GF-D8 (cell line): ENCODE measurements at regions not wholly inside any gene's neighbourhood (a gene's known extent, or its start where the extent isn't known, plus 50 kb on each side); places are given as distances from the start of the nearest gene placed in this dataset.

Experiments used
- DNase-seq: peaks from one replicate; lab custom pipeline; 2025; lab: John Stamatoyannopoulos, UW

- DNase-seq, result no peak
These were observed 79.4 kb upstream of the CCDC112 start for GRCh38 chr5:115375893-115376292.

DNA sequence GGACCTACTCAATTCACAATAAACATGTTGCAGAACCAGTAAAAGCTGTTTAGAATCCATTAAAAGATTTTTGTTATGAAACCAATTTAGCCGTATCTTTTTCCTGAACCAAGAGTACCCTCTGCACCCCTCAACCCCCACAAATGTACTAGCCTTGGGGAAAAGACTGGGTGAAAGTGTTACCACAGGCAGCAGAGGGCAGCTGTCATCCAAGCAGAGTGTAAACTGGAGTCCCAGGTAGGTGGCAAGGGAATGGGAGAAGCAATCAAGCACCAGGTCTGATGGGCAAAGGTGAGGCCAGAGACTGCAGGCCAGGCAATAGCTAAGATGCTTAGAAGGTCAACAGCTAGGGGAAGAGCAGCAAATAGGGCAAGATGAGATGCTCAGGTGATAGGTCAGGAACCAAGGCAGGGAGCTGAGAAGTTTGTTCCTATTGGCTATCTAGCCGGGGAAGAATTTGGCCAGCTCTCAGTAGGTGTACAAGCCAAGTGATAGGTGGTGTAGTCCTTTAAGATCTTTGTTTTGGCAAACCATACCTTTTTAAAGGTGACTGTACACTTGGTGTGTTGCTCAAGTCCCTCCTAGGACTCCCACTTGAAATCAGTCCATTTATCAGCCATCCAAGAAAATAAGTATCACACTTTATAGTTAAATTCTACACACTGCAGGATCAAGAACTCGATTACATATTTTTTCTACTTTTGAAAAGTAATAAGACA is 77.8 kb upstream of the CCDC112 start:
- no peak for DNase-seq

GRCh38 chr5:115372146-115372545 is 75.7 kb upstream of the CCDC112 start:
- DNase-seq, result no peak

DNA sequence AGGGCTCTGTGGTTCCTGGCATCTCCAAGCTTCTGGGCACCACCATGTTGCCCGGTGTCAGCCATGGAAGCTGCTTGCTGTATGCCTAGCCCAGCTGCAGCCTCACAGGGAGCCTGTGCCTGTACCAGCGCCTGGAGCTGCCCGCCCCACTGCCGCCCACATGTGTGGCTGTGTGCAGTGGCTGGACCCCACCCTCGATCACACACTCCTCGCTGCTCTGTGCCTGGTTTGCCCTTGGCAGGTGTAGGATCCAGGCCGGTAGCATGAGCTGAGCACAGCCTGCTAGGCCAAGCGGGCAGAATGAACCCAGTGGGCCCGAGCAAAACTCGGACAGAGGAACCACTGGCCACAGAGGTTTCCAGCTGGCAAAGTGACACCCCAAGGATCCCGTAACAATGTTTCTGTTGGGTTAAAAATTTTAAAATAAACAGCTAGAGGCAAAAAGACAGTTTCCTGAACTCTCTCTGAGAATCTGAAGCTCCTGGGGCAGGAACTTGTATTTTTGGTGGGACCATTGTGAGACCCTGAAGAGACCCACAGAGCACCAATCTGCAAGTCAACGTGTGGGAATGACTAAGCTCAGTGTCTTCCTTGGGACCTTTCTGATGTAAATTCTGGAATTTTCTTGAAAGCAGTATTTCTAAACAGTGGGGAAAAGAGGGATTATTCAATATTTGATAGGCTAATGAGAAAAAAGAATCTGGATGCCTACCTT is 73.1 kb upstream of the CCDC112 start:
- DNase-seq, result no peak

GRCh38 chr5:115366223-115366622 is 69.8 kb upstream of the CCDC112 start:
- no peak for DNase-seq

GRCh38 chr5:115363879-115364278 is 67.4 kb upstream of the CCDC112 start:
- no peak for DNase-seq

DNA sequence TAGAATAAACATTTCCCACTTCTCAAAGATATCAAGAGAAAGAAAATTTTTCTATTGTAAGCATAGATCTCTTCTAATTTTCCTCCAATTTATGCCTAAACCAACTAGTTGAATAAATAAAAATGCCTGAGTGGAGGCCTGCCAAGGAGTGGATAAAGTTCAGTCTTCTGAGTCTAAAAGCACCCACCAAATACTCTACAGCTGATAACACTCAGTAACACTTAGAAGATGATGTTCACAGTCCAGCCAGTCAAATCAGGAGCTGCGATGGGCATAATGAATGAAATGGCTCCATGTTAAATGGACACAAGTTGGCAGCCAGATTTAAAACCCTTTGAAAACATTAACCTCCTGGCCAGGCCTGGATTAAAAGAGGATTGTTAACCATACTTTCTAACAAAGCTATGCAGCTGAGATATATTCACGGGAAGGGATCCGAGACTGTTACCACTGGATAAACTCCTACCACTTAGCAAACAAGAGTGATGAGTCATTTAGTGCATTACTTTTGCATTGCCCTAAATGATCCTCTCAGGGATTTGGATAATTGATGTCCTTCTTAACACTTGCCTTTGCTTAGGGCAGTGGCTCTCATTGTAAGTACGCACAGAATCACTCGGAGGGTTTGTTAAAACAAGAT is 63.7 kb upstream of the CCDC112 start:
- no peak for DNase-seq

- DNase-seq, result no peak
These were observed 59.4 kb upstream of the CCDC112 start for GRCh38 chr5:115355767-115356381.

GRCh38 chr5:115355095-115355494 is 58.6 kb upstream of the CCDC112 start:
- no peak for DNase-seq

DNA sequence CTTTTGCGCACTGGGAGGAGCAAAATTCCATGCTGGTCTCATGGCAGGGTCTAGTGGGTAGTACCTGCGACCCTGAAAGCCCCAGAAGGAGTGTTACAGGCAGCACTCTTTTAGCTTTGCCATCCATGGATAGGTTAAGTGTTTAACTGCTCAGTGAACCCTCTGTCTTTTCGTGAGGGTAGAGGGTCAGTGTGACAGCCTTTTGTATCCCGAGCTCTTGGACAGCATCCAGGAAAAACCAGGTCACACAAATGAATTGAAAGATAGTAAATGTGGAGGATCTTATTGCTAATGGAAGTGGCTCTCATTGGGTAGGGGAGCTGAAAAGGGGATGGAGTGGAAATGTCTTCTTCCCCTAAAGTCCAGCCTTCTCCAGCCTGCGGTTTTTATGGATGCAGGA is 57.8 kb upstream of the CCDC112 start:
- no peak for DNase-seq

- no peak for DNase-seq
These were observed 56.1 kb upstream of the CCDC112 start for GRCh38 chr5:115352571-115352970.

DNA sequence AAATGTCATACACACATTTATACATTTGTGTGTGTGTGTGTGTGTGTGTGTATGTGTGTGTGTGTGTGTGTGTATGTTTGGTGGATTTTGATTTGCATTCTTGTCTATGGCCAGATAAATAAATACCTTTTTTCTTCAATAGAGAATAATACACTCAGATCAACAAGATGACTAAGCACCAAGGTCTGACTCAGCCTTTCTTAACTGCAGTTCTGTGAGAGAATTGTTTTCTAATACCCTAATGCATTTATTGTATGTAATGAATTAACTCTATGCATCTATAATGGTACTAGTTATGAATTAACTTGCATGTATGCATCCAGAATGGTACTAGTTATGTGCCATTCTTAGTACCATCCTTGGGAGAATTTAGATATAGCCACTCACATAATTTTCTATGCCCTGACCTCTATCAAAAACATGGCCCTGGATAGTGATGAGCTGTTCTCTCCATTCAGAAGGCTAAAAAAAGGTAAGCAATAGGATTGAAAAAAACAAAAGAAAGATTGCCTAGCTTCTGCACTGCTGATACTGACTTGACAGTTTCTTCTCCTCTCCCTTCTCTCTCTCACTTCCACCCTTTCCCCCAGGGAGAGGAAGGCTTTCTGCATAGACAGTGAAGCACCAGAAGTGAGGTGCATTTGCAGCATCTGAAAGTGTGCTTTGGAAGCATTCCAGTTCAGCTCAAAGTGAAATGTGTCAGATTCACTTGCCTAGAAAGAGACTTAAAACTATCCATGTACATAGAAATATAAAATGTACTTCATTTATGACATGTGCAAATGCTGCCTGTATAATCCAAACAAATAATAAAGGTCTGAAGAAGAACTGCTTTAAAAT is 55.1 kb upstream of the CCDC112 start:
- no peak for DNase-seq

DNA sequence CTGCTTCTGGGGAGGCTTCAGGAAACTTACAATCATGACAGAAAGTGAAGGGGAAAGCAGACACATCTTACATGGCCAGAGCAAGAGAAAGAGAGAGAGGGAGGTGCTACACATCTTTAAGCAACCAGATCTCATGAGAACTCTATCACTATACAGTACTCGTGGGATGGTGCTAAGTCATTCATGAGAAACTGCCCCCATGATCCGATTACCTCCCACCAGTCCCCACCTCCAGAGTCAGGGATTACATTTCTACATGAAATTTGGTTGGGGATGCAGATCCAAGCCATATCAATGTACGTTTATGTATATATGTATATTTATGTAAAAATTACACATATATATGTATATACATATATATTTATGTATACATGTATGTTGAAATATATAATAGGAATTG is 54.4 kb upstream of the CCDC112 start:
- no peak for DNase-seq

GRCh38 chr5:115349001-115349817 is 52.8 kb upstream of the CCDC112 start:
- no peak for DNase-seq

- no peak for DNase-seq
These were observed 51.7 kb upstream of the CCDC112 start for GRCh38 chr5:115348175-115348574.
